ENCODE measurements at regions not wholly inside any gene's neighbourhood (a gene's known extent, or its start where the extent isn't known, plus 50 kb on each side); places are given as distances from the start of the nearest gene placed in this dataset.
A peak's percentile ranks its signal among the peaks of the same experiment; 100 is the strongest.

DNA sequence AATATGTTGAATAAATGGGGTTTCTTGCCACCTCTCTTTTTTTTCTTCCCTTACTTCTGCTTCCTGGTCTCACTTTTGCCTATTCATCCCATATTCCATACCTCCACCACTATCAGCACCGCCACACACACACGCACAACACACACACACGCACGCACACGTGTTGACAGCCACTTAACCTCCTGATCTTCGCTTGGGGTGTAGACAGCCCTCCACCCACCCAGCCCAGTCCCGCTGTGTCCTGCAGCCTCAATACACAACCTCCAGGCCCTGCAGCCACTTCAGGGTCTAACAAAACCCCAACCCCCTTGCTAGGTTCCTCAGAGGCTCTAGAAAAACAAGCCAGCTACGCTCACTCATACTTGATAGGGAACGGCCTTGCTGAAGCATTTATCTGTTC, 72.3 kb downstream of the LINC00237 start:
- Histone ChIP-seq H3K27ac (no peak overlapping the region), H3K27me3 (replicated peaks) (no peaks in the 10 kb centered on the region), H3K36me3 (no peaks in the 10 kb centered on the region), H3K4me3 (no peak overlapping the region), H3K9me3 (replicated peaks) (no peaks in the 10 kb centered on the region), H3K4me1 (replicated peaks) (no peaks in the 10 kb centered on the region)
- no peak for DNase-seq (ENCODE audit: low read depth in 1 of 2, low spot score in 2 of 2)

- Histone ChIP-seq H3K36me3 (no peaks in the 10 kb centered on the region), H3K4me3 (no peak overlapping the region), H3K27me3 (replicated peaks) (no peaks in the 10 kb centered on the region), H3K4me1 (replicated peaks) (no peaks in the 10 kb centered on the region), H3K27ac (no peak overlapping the region), H3K9me3 (replicated peaks) (no peaks in the 10 kb centered on the region)
- no peak for DNase-seq (ENCODE audit: low read depth in 1 of 2, low spot score in 2 of 2)
Measured at GRCh38 chr20:21031666-21032065, 74.5 kb downstream of the LINC00237 start.

GRCh38 chr20:21029341-21029740, 76.8 kb downstream of the LINC00237 start:
- Histone ChIP-seq H3K4me1 (replicated peaks) (no peaks in the 10 kb centered on the region), H3K27ac (no peak overlapping the region), H3K4me3 (no peak overlapping the region), H3K36me3 (no peaks in the 10 kb centered on the region), H3K9me3 (replicated peaks) (no peaks in the 10 kb centered on the region), H3K27me3 (replicated peaks) (no peaks in the 10 kb centered on the region)
- DNase-seq (ENCODE audit: low read depth in 1 of 2, low spot score in 2 of 2), result no peak

GRCh38 chr20:21028921-21029320, 77.2 kb downstream of the LINC00237 start:
- H3K4me1 ChIP-seq (replicated peaks), result no peaks in the 10 kb centered on the region
- no peaks in the 10 kb centered on the region for H3K27me3 ChIP-seq (replicated peaks)
- H3K4me3 ChIP-seq, result no peak overlapping the region
- H3K27ac ChIP-seq, result no peak overlapping the region
- no peak for DNase-seq (ENCODE audit: low read depth in 1 of 2, low spot score in 2 of 2)
- H3K36me3 ChIP-seq, result no peaks in the 10 kb centered on the region
- H3K9me3 ChIP-seq (replicated peaks), result no peaks in the 10 kb centered on the region

DNA sequence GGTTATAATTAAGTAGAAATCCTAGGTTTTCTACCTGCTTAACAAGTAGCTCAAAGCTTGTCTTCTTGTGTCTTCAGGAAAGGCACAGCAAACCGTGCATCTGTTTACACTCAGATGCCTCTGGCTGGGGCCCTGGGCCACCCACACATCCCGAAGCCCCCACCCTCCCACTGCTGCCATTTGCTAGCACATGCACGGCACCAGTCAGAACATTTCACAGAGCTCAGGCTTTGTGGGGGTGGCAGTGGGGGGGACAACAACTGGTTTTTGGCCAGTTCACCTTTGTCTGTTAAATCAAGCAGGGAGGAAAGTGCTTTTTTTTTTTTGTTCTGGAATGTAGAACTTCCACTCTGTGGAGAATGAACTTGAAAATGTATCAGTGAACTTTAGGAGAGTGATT, 77.7 kb downstream of the LINC00237 start:
- no peak for DNase-seq (ENCODE audit: low read depth in 1 of 2, low spot score in 2 of 2)
- H3K36me3 ChIP-seq, result no peaks in the 10 kb centered on the region
- H3K4me3 ChIP-seq, result no peak overlapping the region
- H3K27ac ChIP-seq, result no peak overlapping the region
- H3K27me3 ChIP-seq (replicated peaks), result no peaks in the 10 kb centered on the region
- no peaks in the 10 kb centered on the region for H3K9me3 ChIP-seq (replicated peaks)
- no peaks in the 10 kb centered on the region for H3K4me1 ChIP-seq (replicated peaks)

- H3K36me3 ChIP-seq, result no peaks in the 10 kb centered on the region
- H3K4me1 ChIP-seq (replicated peaks), result no peaks in the 10 kb centered on the region
- H3K27me3 ChIP-seq (replicated peaks), result no peaks in the 10 kb centered on the region
- DNase-seq (ENCODE audit: low read depth in 1 of 2, low spot score in 2 of 2), result peak in 1 of 2 experiments; percentile 5
- H3K4me3 ChIP-seq, result no peak overlapping the region
- H3K27ac ChIP-seq, result no peak overlapping the region
- H3K9me3 ChIP-seq (replicated peaks), result no peaks in the 10 kb centered on the region
Measured at GRCh38 chr20:21027569-21027968, 78.6 kb downstream of the LINC00237 start.

DNA sequence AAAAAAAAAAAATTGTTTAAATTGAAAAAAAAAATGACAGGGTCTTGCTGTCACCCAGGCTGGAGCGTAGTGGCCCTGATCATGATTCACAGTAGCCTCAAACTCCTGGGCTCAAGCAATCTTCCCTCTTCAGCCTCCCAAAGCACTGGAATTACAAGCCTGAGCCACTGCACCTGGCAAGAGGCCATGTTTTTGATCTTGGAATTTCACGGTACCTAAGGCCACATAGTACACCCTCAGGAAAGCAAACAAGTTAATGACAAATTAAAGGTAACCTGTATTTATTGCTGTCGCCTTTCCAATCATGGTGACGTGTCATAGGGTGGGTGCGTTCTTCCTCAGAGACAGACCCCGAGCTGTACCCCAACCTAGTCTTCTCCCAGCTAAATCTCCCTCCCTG, 79.2 kb downstream of the LINC00237 start:
- Histone ChIP-seq H3K4me3 (no peak overlapping the region), H3K4me1 (replicated peaks) (no peaks in the 10 kb centered on the region), H3K9me3 (replicated peaks) (no peaks in the 10 kb centered on the region), H3K27me3 (replicated peaks) (no peaks in the 10 kb centered on the region), H3K27ac (no peak overlapping the region), H3K36me3 (no peaks in the 10 kb centered on the region)
- DNase-seq (ENCODE audit: low read depth in 1 of 2, low spot score in 2 of 2), result no peak

DNA sequence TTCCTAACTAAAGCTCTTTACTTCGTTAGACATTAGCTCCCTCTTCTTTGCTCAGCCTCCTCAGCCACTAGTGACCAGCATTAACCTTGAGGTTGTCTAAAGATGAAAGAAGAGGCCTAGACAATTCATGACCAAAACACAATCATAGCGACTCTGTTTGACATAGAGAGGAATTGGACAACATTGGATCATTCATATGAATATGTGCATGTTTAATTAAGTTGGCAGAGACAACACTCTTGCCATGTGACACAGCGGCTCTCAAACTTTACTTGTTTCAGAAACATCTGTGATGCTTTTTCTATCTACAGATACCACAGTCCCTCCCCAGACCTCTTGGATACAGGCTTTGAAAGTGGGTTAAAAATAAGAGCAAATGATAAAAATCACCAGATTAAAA, 81.7 kb downstream of the LINC00237 start:
- no peak for DNase-seq (ENCODE audit: low read depth in 1 of 2, low spot score in 2 of 2)
- Histone ChIP-seq H3K9me3 (replicated peaks) (no peaks in the 10 kb centered on the region), H3K36me3 (no peaks in the 10 kb centered on the region), H3K27me3 (replicated peaks) (no peaks in the 10 kb centered on the region), H3K4me1 (replicated peaks) (no peaks in the 10 kb centered on the region), H3K4me3 (no peak overlapping the region), H3K27ac (no peak overlapping the region)

GRCh38 chr20:21022925-21023324, 83.2 kb downstream of the LINC00237 start:
- DNase-seq (ENCODE audit: low read depth in 1 of 2, low spot score in 2 of 2), result no peak
- Histone ChIP-seq H3K27ac (no peak overlapping the region), H3K27me3 (replicated peaks) (no peaks in the 10 kb centered on the region), H3K4me3 (no peak overlapping the region), H3K9me3 (replicated peaks) (no peaks in the 10 kb centered on the region), H3K36me3 (no peaks in the 10 kb centered on the region), H3K4me1 (replicated peaks) (no peaks in the 10 kb centered on the region)

DNA sequence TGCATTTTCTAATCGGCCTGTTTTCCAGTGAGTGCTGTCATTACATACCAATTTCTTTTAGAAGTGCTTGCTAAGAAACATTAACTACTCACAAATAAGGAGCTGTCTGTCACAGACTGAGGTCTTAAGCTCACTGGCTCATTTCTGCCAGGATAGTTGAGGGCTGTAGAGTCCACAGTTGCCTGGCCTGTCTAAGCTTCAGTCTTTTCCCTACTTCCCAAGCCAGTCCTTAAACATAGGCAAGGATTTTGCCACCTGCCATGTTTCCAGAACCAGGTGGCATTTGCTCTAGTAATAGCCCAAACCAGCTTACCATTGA, 84.7 kb downstream of the LINC00237 start:
- no peak for DNase-seq (ENCODE audit: low read depth in 1 of 2, low spot score in 2 of 2)
- no peak overlapping the region for H3K4me3 ChIP-seq
- no peak overlapping the region for H3K27ac ChIP-seq
- H3K36me3 ChIP-seq, result no peaks in the 10 kb centered on the region
- H3K4me1 ChIP-seq (replicated peaks), result no peaks in the 10 kb centered on the region
- no peaks in the 10 kb centered on the region for H3K9me3 ChIP-seq (replicated peaks)
- H3K27me3 ChIP-seq (replicated peaks), result no peaks in the 10 kb centered on the region

DNA sequence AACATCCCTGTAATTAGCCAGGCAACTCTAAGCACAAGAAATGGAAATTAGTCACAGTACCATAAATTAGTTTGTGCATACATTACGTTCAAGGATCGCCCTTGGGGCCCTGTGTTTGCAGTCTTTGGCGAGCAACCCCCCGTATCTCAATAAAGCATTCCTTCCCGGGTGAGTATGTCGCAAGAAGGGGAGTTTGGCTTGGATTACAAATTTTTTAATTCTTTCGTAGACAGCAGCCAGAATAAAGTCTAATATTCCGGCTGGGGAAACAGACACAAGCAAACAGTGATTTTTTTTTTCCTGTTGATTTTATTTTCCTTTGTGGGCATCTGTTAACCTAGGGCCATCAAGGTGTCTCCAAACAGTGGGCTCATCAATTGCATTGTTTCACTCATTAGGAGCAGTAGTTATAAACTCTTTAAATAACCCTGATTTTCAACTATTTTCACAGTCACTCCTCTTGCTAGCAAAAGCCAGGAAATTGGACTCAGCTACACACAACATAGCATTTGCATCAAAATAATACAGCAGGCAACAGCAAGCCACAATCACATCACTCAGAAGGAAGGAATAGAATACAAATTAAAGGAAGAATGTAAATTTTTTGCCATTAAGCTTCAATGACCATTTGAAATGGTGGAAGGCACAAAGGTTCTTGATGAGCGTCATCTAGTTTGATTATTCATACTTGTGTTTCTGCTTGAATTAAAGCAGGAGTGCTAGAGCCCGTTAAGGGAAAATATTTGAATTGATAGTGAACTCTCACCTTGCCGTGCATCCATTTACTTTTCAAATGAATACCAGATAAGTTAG, 85.3 kb downstream of the LINC00237 start:
- DNase-seq (ENCODE audit: low read depth in 1 of 2, low spot score in 2 of 2), result no peak
- Histone ChIP-seq H3K27me3 (replicated peaks) (no peaks in the 10 kb centered on the region), H3K4me1 (replicated peaks) (no peaks in the 10 kb centered on the region)

DNA sequence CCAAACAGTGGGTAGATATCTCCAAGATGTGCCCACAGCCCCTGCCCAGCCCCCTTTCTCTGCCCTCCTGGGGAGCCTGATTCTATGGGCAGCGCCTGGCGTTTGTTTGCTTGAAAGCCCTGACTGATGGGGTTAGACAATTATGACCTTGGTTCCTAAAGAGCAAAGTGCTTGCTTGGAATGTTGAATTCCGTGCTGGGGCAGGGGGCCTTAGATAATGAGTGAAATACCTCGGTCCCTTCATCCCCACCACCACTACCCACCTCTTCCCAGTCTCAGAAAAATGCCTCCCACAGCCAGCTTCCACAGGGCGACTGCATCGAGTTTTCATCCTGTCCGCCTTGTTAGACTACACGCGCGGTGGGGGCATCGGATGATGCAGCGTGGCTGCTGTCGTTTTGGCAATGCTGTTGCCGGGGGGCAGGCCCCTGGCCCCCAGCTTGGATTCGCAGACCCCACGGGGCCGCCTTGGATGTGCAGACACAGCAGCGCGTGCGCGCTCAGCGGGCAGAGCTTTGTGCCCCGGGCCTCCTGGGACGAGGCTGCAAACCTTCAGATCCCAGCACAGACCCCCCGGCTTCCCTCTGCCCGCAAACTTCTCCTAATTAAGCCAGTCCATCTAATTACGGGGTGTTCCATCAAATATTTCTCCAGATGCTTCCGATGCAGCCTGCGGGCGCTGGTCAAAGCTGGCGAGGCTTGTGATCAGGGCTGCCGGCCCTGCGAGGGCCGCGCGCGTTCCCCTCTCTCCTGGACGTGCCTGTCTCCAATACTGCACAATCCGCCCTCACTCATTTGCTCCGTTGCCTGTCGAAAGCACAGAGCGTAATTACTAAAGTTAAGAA, 86.1 kb downstream of the LINC00237 start:
- no peaks in the 10 kb centered on the region for H3K27me3 ChIP-seq (replicated peaks)
- H3K27ac ChIP-seq, result no peak overlapping the region
- no peak overlapping the region for H3K4me3 ChIP-seq
- DNase-seq (ENCODE audit: low read depth in 1 of 2, low spot score in 2 of 2), result no peak
- no peaks in the 10 kb centered on the region for H3K9me3 ChIP-seq (replicated peaks)
- no peaks in the 10 kb centered on the region for H3K4me1 ChIP-seq (replicated peaks)
- H3K36me3 ChIP-seq, result no peaks in the 10 kb centered on the region

More for the DNA sequence above, 85.3 kb downstream of the LINC00237 start:
- no peak overlapping the region for H3K27ac ChIP-seq
- H3K4me3 ChIP-seq, result no peak overlapping the region
- no peaks in the 10 kb centered on the region for H3K36me3 ChIP-seq
- no peaks in the 10 kb centered on the region for H3K9me3 ChIP-seq (replicated peaks)

DNA sequence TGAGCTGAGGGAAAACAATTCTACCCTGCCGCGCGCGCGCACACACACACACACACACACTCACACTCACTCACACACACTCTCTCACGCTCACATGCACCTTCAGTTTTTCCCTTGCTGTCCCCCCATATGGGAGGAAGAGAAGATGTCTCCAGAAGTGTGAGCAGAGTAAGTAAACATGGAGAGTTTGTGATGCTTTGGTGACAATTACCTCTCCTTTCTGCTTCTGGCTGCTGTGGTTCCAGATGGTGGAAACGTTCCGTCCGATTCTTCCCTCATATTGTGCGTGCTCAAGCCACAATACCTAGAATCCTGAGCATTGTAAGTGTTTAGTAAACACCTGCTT, 86.7 kb downstream of the LINC00237 start:
- no peak overlapping the region for H3K27ac ChIP-seq
- H3K9me3 ChIP-seq (replicated peaks), result no peaks in the 10 kb centered on the region
- H3K36me3 ChIP-seq, result no peaks in the 10 kb centered on the region
- H3K27me3 ChIP-seq (replicated peaks), result no peaks in the 10 kb centered on the region
- DNase-seq (ENCODE audit: low read depth in 1 of 2, low spot score in 2 of 2), result no peak
- H3K4me3 ChIP-seq, result no peak overlapping the region
- H3K4me1 ChIP-seq (replicated peaks), result no peaks in the 10 kb centered on the region

DNA sequence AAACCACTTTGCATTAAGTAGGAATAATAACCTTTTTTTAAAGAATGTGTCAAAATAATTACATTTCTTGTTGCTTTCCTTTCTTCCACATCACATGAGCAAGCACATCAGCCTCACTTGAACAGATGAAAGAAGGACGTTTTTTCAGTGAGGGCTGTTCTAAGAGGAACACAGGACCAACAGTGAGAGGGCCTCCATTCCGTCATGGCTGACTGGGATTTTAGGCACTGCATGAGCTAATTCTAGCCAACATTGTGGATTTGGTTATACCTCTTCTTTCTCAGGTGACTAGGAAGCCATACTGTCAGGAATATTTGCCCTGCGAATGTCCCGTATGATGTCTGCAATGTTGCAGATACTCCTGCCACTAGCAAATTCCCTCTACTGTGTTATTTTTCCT, 87.6 kb downstream of the LINC00237 start:
- H3K27ac ChIP-seq, result no peak overlapping the region
- H3K9me3 ChIP-seq (replicated peaks), result no peaks in the 10 kb centered on the region
- no peak overlapping the region for H3K4me3 ChIP-seq
- H3K4me1 ChIP-seq (replicated peaks), result no peaks in the 10 kb centered on the region
- no peaks in the 10 kb centered on the region for H3K27me3 ChIP-seq (replicated peaks)
- DNase-seq (ENCODE audit: low read depth in 1 of 2, low spot score in 2 of 2), result no peak
- H3K36me3 ChIP-seq, result no peaks in the 10 kb centered on the region

Measured in SJSA1 (cell line).